GM19467 (cell line): ENCODE measurements at regions not wholly inside any gene's neighbourhood (a gene's known extent, or its start where the extent isn't known, plus 50 kb on each side); places are given as distances from the start of the nearest gene placed in this dataset.

Source experiments
- ATAC-seq: cut with Tn5 transposase; IDR thresholded peaks from one replicate; pipeline ENCODE4 v1.9.1; 2021; ENCODE audit warnings: mild to moderate bottlenecking, moderate library complexity; ENCODE audit not compliant: unreplicated experiment

- ATAC-seq = no peak
Observed at GRCh38 chr2:236964291-236964690, 121.4 kb upstream of the COPS8 start.

- no peak for ATAC-seq
Observed at GRCh38 chr2:236965021-236965840, 120.5 kb upstream of the COPS8 start.

- ATAC-seq = no peak
Observed at GRCh38 chr2:236965841-236966096, 119.9 kb upstream of the COPS8 start.

- no peak for ATAC-seq
Observed at GRCh38 chr2:236967499-236967783, 118.2 kb upstream of the COPS8 start.

- ATAC-seq = peak; percentile 84
Observed at GRCh38 chr2:236968101-236968879, 117.4 kb upstream of the COPS8 start.

GRCh38 chr2:236968880-236969534, 116.7 kb upstream of the COPS8 start:
- ATAC-seq = no peak

- ATAC-seq = no peak
Observed at GRCh38 chr2:236969767-236970655, 115.7 kb upstream of the COPS8 start.

- ATAC-seq = no peak
Observed at GRCh38 chr2:236970656-236971010, 115.1 kb upstream of the COPS8 start.

GRCh38 chr2:236971131-236971821, 114.4 kb upstream of the COPS8 start:
- no peak for ATAC-seq

- no peak for ATAC-seq
Observed at GRCh38 chr2:236971919-236972381, 113.7 kb upstream of the COPS8 start.

- no peak for ATAC-seq
Observed at GRCh38 chr2:236972491-236973342, 113.0 kb upstream of the COPS8 start.

GRCh38 chr2:236973343-236973980, 112.2 kb upstream of the COPS8 start:
- no peak for ATAC-seq

GRCh38 chr2:236974148-236974547, 111.5 kb upstream of the COPS8 start:
- ATAC-seq = no peak

- ATAC-seq = no peak
Observed at GRCh38 chr2:236974752-236975151, 110.9 kb upstream of the COPS8 start.

GRCh38 chr2:236975766-236976165, 109.9 kb upstream of the COPS8 start:
- ATAC-seq = no peak

- no peak for ATAC-seq
Observed at GRCh38 chr2:236976266-236977062, 109.2 kb upstream of the COPS8 start.

GRCh38 chr2:236977063-236977851, 108.4 kb upstream of the COPS8 start:
- ATAC-seq = no peak
